ENCODE measurements at regions not wholly inside any gene's neighbourhood (a gene's known extent, or its start where the extent isn't known, plus 50 kb on each side); places are given as distances from the start of the nearest gene placed in this dataset.

DNA sequence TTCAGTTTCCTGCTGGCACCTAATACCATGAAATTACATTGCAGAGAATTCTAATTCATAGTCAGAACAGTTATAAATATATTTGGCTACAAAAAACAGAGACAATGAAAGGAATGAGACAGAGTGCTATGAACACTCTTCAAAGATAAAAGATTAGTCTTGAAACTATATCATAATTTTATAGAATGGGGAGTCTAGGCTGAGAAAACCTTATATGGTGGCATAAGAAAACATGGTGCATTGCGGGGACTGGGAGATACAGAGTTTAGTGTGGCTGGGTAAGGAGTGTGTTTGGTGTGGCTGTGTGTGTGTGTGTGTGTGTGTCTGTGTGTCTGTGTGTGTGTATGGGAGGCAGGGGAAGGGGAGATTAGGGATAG, 64.5 kb upstream of the CTLA4 start:
- Histone ChIP-seq H3K9me3 (ENCODE audit: insufficient read depth, low read depth, low read length) (no peaks in the 10 kb centered on the region; the same call in 1 of the 2 replicates), H3K9ac (ENCODE audit: low read depth, low read length, poor library complexity, severe bottlenecking) (no peak overlapping the region), H3K36me3 (ENCODE audit: insufficient read depth, low read length) (no peaks in the 10 kb centered on the region), H3K79me2 (ENCODE audit: insufficient read depth, low read length) (no peaks in the 10 kb centered on the region), H3K27me3 (ENCODE audit: insufficient read depth, low read length, poor library complexity, severe bottlenecking) (no peaks in the 10 kb centered on the region), H3K4me3 (ENCODE audit: low read length, poor library complexity, severe bottlenecking) (no peak overlapping the region), H4K20me1 (ENCODE audit: insufficient read depth, low read length, poor library complexity, severe bottlenecking) (no peaks in the 10 kb centered on the region), H3F3A (ENCODE audit: low read depth) (no peaks in the 10 kb centered on the region), H3K4me1 (ENCODE audit: insufficient read depth, low read length, poor library complexity, severe bottlenecking) (peaks cover 36% of the 10 kb centered on the region), H2AFZ (ENCODE audit: low read length) (no peak overlapping the region; the same call in 1 of the 2 replicates), H3K9me2 (replicated peaks; ENCODE audit: low read depth, low read length) (no peaks in the 10 kb centered on the region), H3K4me2 (ENCODE audit: low read depth, low read length, poor library complexity, severe bottlenecking) (no peak overlapping the region)
- TF ChIP-seq, protein P1, sequence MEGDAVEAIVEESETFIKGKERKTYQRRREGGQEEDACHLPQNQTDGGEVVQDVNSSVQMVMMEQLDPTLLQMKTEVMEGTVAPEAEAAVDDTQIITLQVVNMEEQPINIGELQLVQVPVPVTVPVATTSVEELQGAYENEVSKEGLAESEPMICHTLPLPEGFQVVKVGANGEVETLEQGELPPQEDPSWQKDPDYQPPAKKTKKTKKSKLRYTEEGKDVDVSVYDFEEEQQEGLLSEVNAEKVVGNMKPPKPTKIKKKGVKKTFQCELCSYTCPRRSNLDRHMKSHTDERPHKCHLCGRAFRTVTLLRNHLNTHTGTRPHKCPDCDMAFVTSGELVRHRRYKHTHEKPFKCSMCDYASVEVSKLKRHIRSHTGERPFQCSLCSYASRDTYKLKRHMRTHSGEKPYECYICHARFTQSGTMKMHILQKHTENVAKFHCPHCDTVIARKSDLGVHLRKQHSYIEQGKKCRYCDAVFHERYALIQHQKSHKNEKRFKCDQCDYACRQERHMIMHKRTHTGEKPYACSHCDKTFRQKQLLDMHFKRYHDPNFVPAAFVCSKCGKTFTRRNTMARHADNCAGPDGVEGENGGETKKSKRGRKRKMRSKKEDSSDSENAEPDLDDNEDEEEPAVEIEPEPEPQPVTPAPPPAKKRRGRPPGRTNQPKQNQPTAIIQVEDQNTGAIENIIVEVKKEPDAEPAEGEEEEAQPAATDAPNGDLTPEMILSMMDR (conservative IDR thresholded peaks at IDR 0.05; ENCODE audit: low read length): no peak
- no peak for TF ChIP-seq EZH2phosphoT487 (IDR thresholded peaks at IDR 0.05; ENCODE audit: borderline replicate concordance)

GRCh38 chr2:203804070-203804469, 63.5 kb upstream of the CTLA4 start:
- no peaks in the 10 kb centered on the region for H4K20me1 ChIP-seq (ENCODE audit: insufficient read depth, low read length, poor library complexity, severe bottlenecking)

DNA sequence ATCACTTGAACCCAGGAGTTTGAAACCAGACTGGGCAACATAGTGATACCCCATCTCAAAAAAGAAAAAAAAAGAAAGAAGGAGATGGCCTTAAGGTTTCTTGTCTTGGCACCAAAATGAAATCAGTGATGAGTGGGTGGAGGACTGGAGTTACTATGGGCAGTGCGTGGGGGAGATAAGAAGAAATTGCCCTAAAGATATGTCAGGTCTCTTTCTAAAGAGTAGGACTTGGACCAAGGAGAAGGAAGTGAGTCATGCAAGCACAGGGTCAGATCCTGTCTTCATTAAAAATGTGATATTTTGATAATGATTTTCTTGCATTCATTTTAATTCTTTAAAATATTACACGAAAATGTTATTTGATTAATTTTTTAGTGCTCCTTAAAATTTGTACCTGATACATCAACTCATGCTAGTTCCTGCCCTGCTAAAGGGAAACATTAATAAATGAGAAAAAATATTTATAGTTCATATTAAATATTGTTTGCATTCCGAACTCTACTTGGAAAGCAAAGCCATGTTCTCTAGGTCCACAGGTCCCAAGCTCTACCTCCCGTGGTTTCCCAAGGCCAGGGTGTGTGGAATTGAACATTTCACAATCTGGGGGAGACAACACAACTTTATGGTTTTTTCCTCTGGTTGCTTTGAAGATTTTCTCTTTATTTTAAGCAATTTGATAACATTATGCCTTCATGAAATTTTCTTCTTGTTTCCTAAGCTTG, 62.6 kb upstream of the CTLA4 start:
- Histone ChIP-seq H3K79me2 (ENCODE audit: insufficient read depth, low read length) (no peaks in the 10 kb centered on the region), H2AFZ (ENCODE audit: low read length) (no peak overlapping the region), H3K4me3 (ENCODE audit: low read length, poor library complexity, severe bottlenecking) (no peak overlapping the region), H3K9me3 (ENCODE audit: insufficient read depth, low read depth, low read length) (no peaks in the 10 kb centered on the region; the same call in 1 of the 2 replicates), H3F3A (ENCODE audit: low read depth) (no peaks in the 10 kb centered on the region; the same call in 1 of the 2 replicates), H3K4me1 (ENCODE audit: insufficient read depth, low read length, poor library complexity, severe bottlenecking) (peaks cover 55% of the 10 kb centered on the region), H3K36me3 (ENCODE audit: insufficient read depth, low read length) (no peaks in the 10 kb centered on the region), H4K20me1 (ENCODE audit: insufficient read depth, low read length, poor library complexity, severe bottlenecking) (no peaks in the 10 kb centered on the region), H3K4me2 (ENCODE audit: low read depth, low read length, poor library complexity, severe bottlenecking) (peak overlapping the region; percentile 10), H3K9ac (ENCODE audit: low read depth, low read length, poor library complexity, severe bottlenecking) (no peak overlapping the region), H3K9me2 (replicated peaks; ENCODE audit: low read depth, low read length) (no peaks in the 10 kb centered on the region), H3K27me3 (ENCODE audit: insufficient read depth, low read length, poor library complexity, severe bottlenecking) (no peaks in the 10 kb centered on the region)
- TF ChIP-seq, protein P1 (conservative IDR thresholded peaks at IDR 0.05; ENCODE audit: low read length): no peak
- no peak for TF ChIP-seq EZH2phosphoT487 (IDR thresholded peaks at IDR 0.05; ENCODE audit: borderline replicate concordance)

More at GRCh38 chr2:203804070-203804469, 63.5 kb upstream of the CTLA4 start:
- H3K4me1 ChIP-seq (ENCODE audit: insufficient read depth, low read length, poor library complexity, severe bottlenecking): peaks cover 46% of the 10 kb centered on the region
- H3K79me2 ChIP-seq (ENCODE audit: insufficient read depth, low read length): no peaks in the 10 kb centered on the region
- no peak overlapping the region for H2AFZ ChIP-seq (ENCODE audit: low read length)
- H3K9me2 ChIP-seq (replicated peaks; ENCODE audit: low read depth, low read length): no peaks in the 10 kb centered on the region
- TF ChIP-seq, protein P1 (conservative IDR thresholded peaks at IDR 0.05; ENCODE audit: low read length): no peak
- TF ChIP-seq EZH2phosphoT487 (IDR thresholded peaks at IDR 0.05; ENCODE audit: borderline replicate concordance): no peak
- peak overlapping the region; percentile 10 for H3K4me2 ChIP-seq (ENCODE audit: low read depth, low read length, poor library complexity, severe bottlenecking)
- no peaks in the 10 kb centered on the region for H3K36me3 ChIP-seq (ENCODE audit: insufficient read depth, low read length)
- H3K9ac ChIP-seq (ENCODE audit: low read depth, low read length, poor library complexity, severe bottlenecking): no peak overlapping the region
- H3K4me3 ChIP-seq (ENCODE audit: low read length, poor library complexity, severe bottlenecking): no peak overlapping the region
- no peaks in the 10 kb centered on the region for H3F3A ChIP-seq (ENCODE audit: low read depth)
- no peaks in the 10 kb centered on the region; the same call in 1 of the 2 replicates for H3K9me3 ChIP-seq (ENCODE audit: insufficient read depth, low read depth, low read length)
- H3K27me3 ChIP-seq (ENCODE audit: insufficient read depth, low read length, poor library complexity, severe bottlenecking): no peaks in the 10 kb centered on the region
